MCF 10A (cell line): ENCODE measurements at regions not wholly inside any gene's neighbourhood (a gene's known extent, or its start where the extent isn't known, plus 50 kb on each side); places are given as distances from the start of the nearest gene placed in this dataset.

ENCODE experiments used
- BruUV-seq: library from RNA; stranded (reverse); fragments of 400-500 nt; replicated peaks from 2 replicates; lab custom pipeline; 2021; lab: Mats Ljungman, UMichigan
- CTCF ChIA-PET: fragments of 300-600 bp; sonication (Branson Sonifier 250); formaldehyde crosslinking; extraction: SDS; loops from one replicate; lab custom pipeline; 2021; ENCODE audit warnings: antibody characterized with exemption, inconsistent platforms; lab: Yijun Ruan, JAX
- POLR2A ChIA-PET: fragments of 300-600, 350-650 bp; sonication (Branson Sonifier 250); formaldehyde crosslinking; extraction: SDS; loops from one replicate; lab custom pipeline; 2020; ENCODE audit warnings: antibody characterized with exemption, inconsistent platforms; lab: Yijun Ruan, JAX
- DNase-seq: peaks from one replicate; pipeline ENCODE4 v3.0.0-alpha.2; 2018; ENCODE audit not compliant: unreplicated experiment
- H3K27ac Mint-ChIP-seq: one replicate; pipeline ENCODE4 v1.8.0; 2022; ENCODE audit warnings: mild to moderate bottlenecking, low read depth, mixed read lengths; ENCODE audit not compliant: unreplicated experiment
- H3K27me3 Mint-ChIP-seq: one replicate; pipeline ENCODE4 v1.8.0; 2022; ENCODE audit warnings: mixed read lengths; ENCODE audit not compliant: insufficient read depth, unreplicated experiment
- H3K36me3 Mint-ChIP-seq: one replicate; pipeline ENCODE4 v1.8.0; 2022; ENCODE audit warnings: mild to moderate bottlenecking, moderate library complexity, mixed read lengths; ENCODE audit not compliant: insufficient read depth, unreplicated experiment
- H3K4me1 Mint-ChIP-seq: one replicate; pipeline ENCODE4 v1.8.0; 2022; ENCODE audit warnings: mixed read lengths; ENCODE audit not compliant: insufficient read depth, unreplicated experiment
- H3K4me3 Mint-ChIP-seq: one replicate; pipeline ENCODE4 v1.8.0; 2022; ENCODE audit warnings: mild to moderate bottlenecking, moderate library complexity, mixed read lengths; ENCODE audit not compliant: unreplicated experiment
- H3K9me3 Mint-ChIP-seq: one replicate; pipeline ENCODE4 v1.8.0; 2022; ENCODE audit warnings: mixed read lengths; ENCODE audit not compliant: unreplicated experiment
- CTCF ChIP-seq: fragments of 200-600 bp; IDR thresholded peaks from one replicate; pipeline ENCODE4 v1.8.0; 2022; ENCODE audit warnings: antibody characterized with exemption, mild to moderate bottlenecking; ENCODE audit not compliant: unreplicated experiment
- intact Hi-C: fragments of 100-400 bp; cut with micrococcal nuclease; formaldehyde crosslinking; loops from 2 replicates; pipeline ENCODE4 v1.14.1; 2022

GRCh38 chr17:51353296-51353695, 93.0 kb downstream of the UTP18 start:
- Mint-ChIP-seq H3K9me3 (no peaks in the 10 kb centered on the region), H3K36me3 (no peaks in the 10 kb centered on the region), H3K4me1 (no peaks in the 10 kb centered on the region), H3K27me3 (peaks cover 24% of the 10 kb centered on the region), H3K4me3 (no peak overlapping the region), H3K27ac (no peak overlapping the region)
- ChIA-PET CTCF (no interaction called here), POLR2A (no interaction called here)
- TF ChIP-seq CTCF: no peak
- no peak for DNase-seq
- intact Hi-C loops: no loop called here
- no TSS peak for BruUV-seq

DNA sequence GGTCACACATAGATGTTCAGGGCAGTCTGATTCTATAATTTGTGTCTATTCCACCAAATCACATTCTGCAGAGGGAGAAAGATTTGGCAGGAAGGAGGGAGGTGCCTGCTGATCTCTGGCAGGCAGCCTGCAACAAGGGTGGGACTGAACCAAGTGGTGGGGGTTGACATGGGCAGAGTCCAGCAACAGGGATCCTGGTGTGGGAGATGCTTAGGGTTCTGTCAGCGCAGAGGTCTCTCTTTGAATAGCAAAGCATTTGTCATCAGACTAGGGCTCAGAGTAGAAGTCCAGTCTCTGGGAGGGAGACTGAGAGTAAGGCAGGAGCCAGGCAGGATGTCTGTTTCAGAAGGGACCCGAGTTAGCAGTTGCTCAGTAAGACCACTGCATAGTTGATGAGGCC, 94.6 kb downstream of the UTP18 start:
- H3K4me3 Mint-ChIP-seq: no peak overlapping the region
- DNase-seq: no peak
- H3K36me3 Mint-ChIP-seq: no peaks in the 10 kb centered on the region
- intact Hi-C loops: no loop called here
- H3K27me3 Mint-ChIP-seq: peaks cover 12% of the 10 kb centered on the region
- POLR2A ChIA-PET: no interaction called here
- no TSS peak for BruUV-seq
- H3K4me1 Mint-ChIP-seq: no peaks in the 10 kb centered on the region
- CTCF ChIA-PET: interaction anchor here (1.0 kb wide), 1 partner anchor 180 kb away, joined by 3 read pairs; no protein-coding TSS in a partner anchor
- no peaks in the 10 kb centered on the region for H3K9me3 Mint-ChIP-seq
- no peak for TF ChIP-seq CTCF
- H3K27ac Mint-ChIP-seq: no peak overlapping the region

DNA sequence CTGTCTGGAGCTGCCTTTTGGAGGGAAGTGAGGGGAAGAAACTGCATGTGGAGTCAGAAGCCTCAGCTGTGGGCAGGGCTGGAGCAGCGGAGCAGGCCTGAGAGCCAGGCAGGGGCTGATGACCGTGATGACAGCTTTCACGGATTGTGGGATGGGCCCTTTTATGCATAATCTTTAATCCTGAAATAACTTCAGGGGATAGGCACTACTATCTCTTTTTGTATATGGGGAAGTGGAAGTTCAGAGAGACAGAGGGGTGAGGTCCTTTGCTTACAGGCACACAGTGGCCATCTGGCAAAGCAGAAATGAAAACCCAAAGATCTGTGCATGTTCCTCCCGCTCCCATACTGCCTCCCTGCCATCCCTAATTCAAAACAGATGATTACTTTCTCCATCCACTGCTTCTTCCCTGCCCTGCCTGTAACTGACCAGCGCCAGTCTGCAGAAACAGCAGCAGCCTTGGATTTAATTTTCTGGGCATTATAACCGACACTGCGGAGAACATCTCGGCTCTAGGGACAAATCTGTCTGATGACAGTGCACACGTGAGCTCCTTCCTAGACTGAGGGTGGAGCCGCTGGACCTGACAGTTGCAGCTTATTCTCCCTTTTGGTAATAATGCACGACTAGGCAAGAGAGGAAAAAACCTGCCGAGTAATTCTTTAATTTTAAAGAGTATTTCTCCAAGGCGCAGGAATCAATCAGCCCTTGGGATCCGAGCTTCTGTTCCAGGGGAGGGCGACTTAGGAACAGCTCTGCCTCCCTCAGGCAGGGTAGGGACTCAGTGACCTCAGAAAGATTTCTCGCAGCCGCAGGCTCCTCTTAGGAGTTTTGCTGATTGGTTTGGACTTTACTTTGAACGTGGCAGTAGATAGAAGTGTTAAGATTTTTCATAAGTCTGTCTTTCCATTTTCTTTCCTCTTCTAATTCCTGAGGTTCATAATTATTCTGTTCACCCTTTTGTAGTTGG, 95.4 kb downstream of the UTP18 start:
- intact Hi-C loops: no loop called here
- TF ChIP-seq CTCF: no peak
- DNase-seq: no peak
- no peaks in the 10 kb centered on the region for H3K4me1 Mint-ChIP-seq
- H3K27ac Mint-ChIP-seq: no peak overlapping the region
- POLR2A ChIA-PET: no interaction called here
- H3K36me3 Mint-ChIP-seq: no peaks in the 10 kb centered on the region
- H3K27me3 Mint-ChIP-seq: peaks cover 10% of the 10 kb centered on the region
- H3K4me3 Mint-ChIP-seq: no peak overlapping the region
- BruUV-seq: no TSS peak
- H3K9me3 Mint-ChIP-seq: no peaks in the 10 kb centered on the region
- CTCF ChIA-PET: interaction anchor here (0.6 to 1.1 kb wide), 3 partner anchors 16 to 179 kb away, joined by 3 to 4 read pairs (median 3); no protein-coding TSS in a partner anchor

DNA sequence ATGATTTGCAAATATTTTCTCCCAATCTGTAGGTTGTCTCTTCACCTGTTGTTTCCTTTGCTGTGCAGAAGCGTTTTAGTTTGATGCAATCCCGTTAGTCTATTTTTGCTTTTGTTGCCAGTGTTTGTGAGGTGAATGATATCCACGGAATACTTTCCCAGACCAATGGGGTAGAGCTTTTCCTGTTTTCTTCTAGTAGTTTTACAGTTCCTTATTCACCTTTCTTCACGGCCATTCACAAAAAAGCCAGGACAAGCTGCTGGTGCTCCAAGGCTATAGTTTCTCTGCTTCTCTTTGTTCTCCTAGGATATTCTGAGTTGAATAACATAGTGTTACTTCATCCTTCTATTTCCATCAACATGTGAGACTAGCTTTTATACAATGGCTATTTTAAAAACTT, 98.7 kb downstream of the UTP18 start:
- Mint-ChIP-seq H3K27ac (no peak overlapping the region), H3K27me3 (no peaks in the 10 kb centered on the region), H3K4me1 (no peaks in the 10 kb centered on the region), H3K36me3 (no peaks in the 10 kb centered on the region), H3K9me3 (no peaks in the 10 kb centered on the region), H3K4me3 (no peak overlapping the region)
- no peak for DNase-seq
- no TSS peak for BruUV-seq
- POLR2A ChIA-PET: no interaction called here
- intact Hi-C loops: no loop called here
- no peak for TF ChIP-seq CTCF
- CTCF ChIA-PET: interaction anchor here (0.6 to 1.0 kb wide), 2 partner anchors 16 to 60 kb away, joined by 3 to 4 read pairs; no protein-coding TSS in a partner anchor
